Fibroblast of lung (primary cell): ENCODE measurements at regions not wholly inside any gene's neighbourhood (a gene's known extent, or its start where the extent isn't known, plus 50 kb on each side); places are given as distances from the start of the nearest gene placed in this dataset.
"Not testable (repeated sequence)": the region's sequence is repeated elsewhere in the genome, so short reads cannot be mapped to it uniquely, and the experiment has no call there.

Experiments
- DNase-seq, 2 donors: peaks; one replicate each; pipeline versions ENCODE4 v3.0.0 to v3.0.0-alpha.2; 2010; ENCODE audit warnings: low read depth in 2 of 2
- H2AFZ ChIP-seq: 2 replicates; pipeline ENCODE4 v1.5.1; 2012; ENCODE audit warnings: low read length, control low read depth, inconsistent platforms
- H3K27ac ChIP-seq: 2 replicates; pipeline ENCODE4 v1.5.1; 2011; ENCODE audit warnings: low read length, control low read depth; ENCODE audit not compliant: insufficient read depth
- H3K27me3 ChIP-seq: 2 replicates; pipeline ENCODE4 v1.5.1; 2011; ENCODE audit warnings: mild to moderate bottlenecking, low read length; ENCODE audit not compliant: control insufficient read depth, insufficient read depth
- H3K36me3 ChIP-seq: 2 replicates; pipeline ENCODE4 v1.5.1; 2011; ENCODE audit warnings: low read length; ENCODE audit not compliant: control insufficient read depth, insufficient read depth
- H3K4me1 ChIP-seq: 2 replicates; pipeline ENCODE4 v1.5.1; 2011; ENCODE audit warnings: low read length; ENCODE audit not compliant: control insufficient read depth, insufficient read depth; ENCODE audit errors: extremely low read depth
- H3K4me2 ChIP-seq: 2 replicates; pipeline ENCODE4 v1.5.1; 2011; ENCODE audit warnings: low read length, control low read depth; ENCODE audit not compliant: insufficient read depth; ENCODE audit errors: extremely low read depth
- H3K4me3 ChIP-seq, 4 experiments: fragments of 200-600 bp in 1 of 4; sonication (generic) in 1 of 4; replicated peaks in 1 of 4; 2 replicates each; pipeline ENCODE4 v1.5.1; 2011 to 2016; ENCODE audit warnings: low read length in 4 of 4, low read depth in 3 of 4, mild to moderate bottlenecking in 3 of 4, control low read depth in 2 of 4, inconsistent platforms in 1 of 4, mixed read lengths in 1 of 4; ENCODE audit not compliant: insufficient read depth in 1 of 4; ENCODE audit errors: control extremely low read depth in 1 of 4
- H3K79me2 ChIP-seq: 2 replicates; pipeline ENCODE4 v1.5.1; 2012; ENCODE audit warnings: mild to moderate bottlenecking, low read length, inconsistent platforms; ENCODE audit not compliant: control insufficient read depth, insufficient read depth
- H3K9ac ChIP-seq: 2 replicates; pipeline ENCODE4 v1.5.1; 2011; ENCODE audit warnings: mild to moderate bottlenecking, low read length, control low read depth; ENCODE audit not compliant: insufficient read depth
- H3K9me3 ChIP-seq: 2 replicates; pipeline ENCODE4 v1.5.1; 2012; ENCODE audit warnings: low read depth, low read length; ENCODE audit not compliant: control insufficient read depth, insufficient read depth
- H4K20me1 ChIP-seq: 2 replicates; pipeline ENCODE4 v1.5.1; 2011; ENCODE audit warnings: low read length; ENCODE audit not compliant: control insufficient read depth, insufficient read depth; ENCODE audit errors: extremely low read depth
- EZH2 ChIP-seq: IDR thresholded peaks from 2 replicates; pipeline ENCODE4 v1.5.1; 2012; ENCODE audit warnings: low read length, control low read depth, mild to moderate bottlenecking; ENCODE audit errors: missing control alignments
- TF ChIP-seq, protein P1 (sequence below), 2 donors: IDR thresholded peaks in 1 of 2; conservative IDR thresholded peaks in 1 of 2; 1 replicate in 1 of 2; 2 replicates in 1 of 2; pipeline ENCODE4 v1.5.1; 2011 to 2012; ENCODE audit warnings: low read length in 2 of 2, control low read depth in 1 of 2, inconsistent platforms in 1 of 2, low read depth in 1 of 2, mild to moderate bottlenecking in 1 of 2

DNA sequence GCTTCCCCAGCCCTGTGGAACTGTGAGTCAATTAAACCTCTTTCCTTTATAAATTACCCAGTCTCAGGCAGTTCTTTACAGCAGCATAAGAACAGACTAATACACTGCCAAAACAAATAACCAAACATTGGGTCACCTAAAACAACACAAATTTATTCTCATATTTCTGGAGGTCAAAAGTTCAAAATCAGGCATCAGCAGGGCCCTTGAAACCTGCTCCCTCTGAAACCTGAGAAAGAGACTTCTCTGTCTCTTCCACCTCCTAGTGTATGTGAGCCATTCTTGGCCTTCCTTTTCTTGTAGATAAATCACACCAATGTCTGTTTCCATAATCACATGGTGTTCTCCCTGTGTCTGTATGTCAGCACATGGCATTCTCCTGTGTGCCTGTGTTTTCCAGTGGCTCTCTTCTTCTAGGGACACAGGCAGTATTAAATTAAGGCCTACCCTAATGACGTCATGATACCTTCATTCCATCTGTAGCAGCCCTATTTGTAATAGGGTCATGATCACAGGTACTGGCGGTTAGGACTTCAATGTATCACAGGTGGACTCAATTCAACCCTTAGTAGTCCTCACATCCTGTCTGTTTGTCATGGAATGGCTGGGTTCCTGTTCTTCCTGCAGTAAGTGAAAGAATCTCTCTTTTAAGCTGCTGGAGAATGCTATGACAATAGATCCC lies 147.3 kb upstream of the CLNK start:
- H3K36me3 ChIP-seq: no peaks in the 10 kb centered on the region
- H3K4me1 ChIP-seq: no peaks in the 10 kb centered on the region
- no peaks in the 10 kb centered on the region for H3K27me3 ChIP-seq
- H3K4me3 ChIP-seq: no peak overlapping the region
- no peak overlapping the region for H2AFZ ChIP-seq
- no peak for DNase-seq
- no peaks in the 10 kb centered on the region for H3K9me3 ChIP-seq
- H3K9ac ChIP-seq: no peak overlapping the region
- TF ChIP-seq EZH2: no peak
- TF ChIP-seq, protein P1, sequence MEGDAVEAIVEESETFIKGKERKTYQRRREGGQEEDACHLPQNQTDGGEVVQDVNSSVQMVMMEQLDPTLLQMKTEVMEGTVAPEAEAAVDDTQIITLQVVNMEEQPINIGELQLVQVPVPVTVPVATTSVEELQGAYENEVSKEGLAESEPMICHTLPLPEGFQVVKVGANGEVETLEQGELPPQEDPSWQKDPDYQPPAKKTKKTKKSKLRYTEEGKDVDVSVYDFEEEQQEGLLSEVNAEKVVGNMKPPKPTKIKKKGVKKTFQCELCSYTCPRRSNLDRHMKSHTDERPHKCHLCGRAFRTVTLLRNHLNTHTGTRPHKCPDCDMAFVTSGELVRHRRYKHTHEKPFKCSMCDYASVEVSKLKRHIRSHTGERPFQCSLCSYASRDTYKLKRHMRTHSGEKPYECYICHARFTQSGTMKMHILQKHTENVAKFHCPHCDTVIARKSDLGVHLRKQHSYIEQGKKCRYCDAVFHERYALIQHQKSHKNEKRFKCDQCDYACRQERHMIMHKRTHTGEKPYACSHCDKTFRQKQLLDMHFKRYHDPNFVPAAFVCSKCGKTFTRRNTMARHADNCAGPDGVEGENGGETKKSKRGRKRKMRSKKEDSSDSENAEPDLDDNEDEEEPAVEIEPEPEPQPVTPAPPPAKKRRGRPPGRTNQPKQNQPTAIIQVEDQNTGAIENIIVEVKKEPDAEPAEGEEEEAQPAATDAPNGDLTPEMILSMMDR (conservative IDR thresholded peaks at IDR 0.05 in 1 of 2, IDR thresholded peaks at IDR 0.05 in 1 of 2; ENCODE audit: low read depth in 1 of 2, low read length in 2 of 2): no peak
- H3K4me2 ChIP-seq: no peak overlapping the region
- H3K79me2 ChIP-seq: no peaks in the 10 kb centered on the region
- H4K20me1 ChIP-seq: no peaks in the 10 kb centered on the region
- H3K27ac ChIP-seq: no peak overlapping the region

DNA sequence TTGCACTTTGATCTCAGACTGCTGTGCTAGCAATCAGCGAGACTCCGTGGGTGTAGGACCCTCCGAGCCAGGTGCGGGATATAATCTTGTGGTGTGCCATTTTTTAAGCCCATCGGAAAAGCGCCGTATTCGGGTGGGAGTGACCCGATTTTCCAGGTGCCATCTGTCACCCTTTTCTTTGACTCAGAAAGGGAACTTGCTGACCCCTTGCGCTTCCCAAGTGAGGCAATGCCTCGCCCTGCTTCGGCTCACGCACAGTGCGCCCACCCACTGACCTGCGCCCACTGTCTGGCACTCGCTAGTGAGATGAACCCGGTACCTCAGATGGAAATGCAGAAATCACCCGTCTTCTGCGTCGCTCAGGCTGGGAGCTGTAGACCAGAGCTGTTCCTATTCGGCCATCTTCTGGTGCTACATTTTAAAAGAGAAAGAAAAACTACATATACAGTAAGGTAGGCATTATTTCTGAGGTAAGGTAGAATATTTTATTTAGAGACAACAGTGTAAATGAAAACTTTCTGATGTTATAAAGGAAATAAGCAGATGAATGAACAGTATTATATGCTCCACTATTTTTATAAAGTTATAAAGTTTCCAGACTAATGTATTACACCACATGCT lies 144.5 kb upstream of the CLNK start:
- not testable (repeated sequence) for H3K4me2 ChIP-seq, H3K4me3 ChIP-seq, DNase-seq

DNA sequence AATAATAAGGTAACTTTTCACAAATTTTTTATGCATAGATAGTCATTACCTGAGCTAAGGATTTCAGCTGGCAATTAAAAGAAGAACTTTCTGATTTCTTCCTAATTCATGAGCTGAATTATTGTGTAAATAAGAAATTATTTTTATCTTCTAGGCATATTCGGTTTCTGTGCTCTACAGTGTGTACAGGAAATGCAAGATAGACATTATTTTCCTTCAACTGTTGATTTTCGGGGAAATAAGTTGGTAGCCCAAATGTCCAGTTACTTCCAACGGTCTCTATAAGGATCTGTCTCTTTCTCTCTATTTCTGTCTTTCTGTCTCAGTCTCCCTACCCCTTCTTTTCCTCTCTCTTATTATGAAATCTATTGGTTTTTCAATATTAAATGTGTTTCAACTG lies 137.3 kb upstream of the CLNK start:
- Histone ChIP-seq H3K9ac (no peak overlapping the region), H3K36me3 (no peaks in the 10 kb centered on the region), H3K4me2 (no peak overlapping the region), H3K27ac (no peak overlapping the region), H3K9me3 (no peaks in the 10 kb centered on the region), H2AFZ (no peak overlapping the region), H3K79me2 (no peaks in the 10 kb centered on the region), H3K27me3 (no peaks in the 10 kb centered on the region), H3K4me3 (no peak overlapping the region), H3K4me1 (no peaks in the 10 kb centered on the region), H4K20me1 (no peaks in the 10 kb centered on the region)
- no peak for DNase-seq
- TF ChIP-seq, protein P1 (conservative IDR thresholded peaks at IDR 0.05 in 1 of 2, IDR thresholded peaks at IDR 0.05 in 1 of 2; ENCODE audit: low read depth in 1 of 2, low read length in 2 of 2): no peak
- TF ChIP-seq EZH2: no peak

More for the DNA sequence above, 144.5 kb upstream of the CLNK start:
- H3K36me3 ChIP-seq, H2AFZ ChIP-seq, H3K9ac ChIP-seq, H3K27ac ChIP-seq, H3K27me3 ChIP-seq, H4K20me1 ChIP-seq, H3K4me1 ChIP-seq, H3K9me3 ChIP-seq, H3K79me2 ChIP-seq: not testable (repeated sequence)
